ENCODE measurements at regions not wholly inside any gene's neighbourhood (a gene's known extent, or its start where the extent isn't known, plus 50 kb on each side); places are given as distances from the start of the nearest gene placed in this dataset.

GRCh38 chr4:1500966-1501753 is 94.9 kb upstream of the NKX1-1 start:
- intact Hi-C loops (cut with DNase I) = no loop called here
- no peak for ATAC-seq
- Histone ChIP-seq H3K36me3 (ENCODE audit: insufficient read depth in 1 of 2, low read depth in 1 of 2) (no peaks in the 10 kb centered on the region), H3K4me3 (no peak overlapping the region), H3K27me3 (ENCODE audit: insufficient read depth in 3 of 3, low read length in 2 of 3) (peaks cover 0 to 30% (median 4%) of the 10 kb centered on the region in 3 donors), H3K9me3 (no peaks in the 10 kb centered on the region), H3K4me1 (no peaks in the 10 kb centered on the region), H3K27ac (no peak overlapping the region)
- TF ChIP-seq, protein P1, sequence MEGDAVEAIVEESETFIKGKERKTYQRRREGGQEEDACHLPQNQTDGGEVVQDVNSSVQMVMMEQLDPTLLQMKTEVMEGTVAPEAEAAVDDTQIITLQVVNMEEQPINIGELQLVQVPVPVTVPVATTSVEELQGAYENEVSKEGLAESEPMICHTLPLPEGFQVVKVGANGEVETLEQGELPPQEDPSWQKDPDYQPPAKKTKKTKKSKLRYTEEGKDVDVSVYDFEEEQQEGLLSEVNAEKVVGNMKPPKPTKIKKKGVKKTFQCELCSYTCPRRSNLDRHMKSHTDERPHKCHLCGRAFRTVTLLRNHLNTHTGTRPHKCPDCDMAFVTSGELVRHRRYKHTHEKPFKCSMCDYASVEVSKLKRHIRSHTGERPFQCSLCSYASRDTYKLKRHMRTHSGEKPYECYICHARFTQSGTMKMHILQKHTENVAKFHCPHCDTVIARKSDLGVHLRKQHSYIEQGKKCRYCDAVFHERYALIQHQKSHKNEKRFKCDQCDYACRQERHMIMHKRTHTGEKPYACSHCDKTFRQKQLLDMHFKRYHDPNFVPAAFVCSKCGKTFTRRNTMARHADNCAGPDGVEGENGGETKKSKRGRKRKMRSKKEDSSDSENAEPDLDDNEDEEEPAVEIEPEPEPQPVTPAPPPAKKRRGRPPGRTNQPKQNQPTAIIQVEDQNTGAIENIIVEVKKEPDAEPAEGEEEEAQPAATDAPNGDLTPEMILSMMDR (IDR thresholded peaks at IDR 0.05) = no peak
- WGBS, 3 donors = 81 to 89% (median 85%) methylated on average over 15 of the region's 15 CpGs
- peak in 1 of 2 donors; percentile 13 for DNase-seq

DNA sequence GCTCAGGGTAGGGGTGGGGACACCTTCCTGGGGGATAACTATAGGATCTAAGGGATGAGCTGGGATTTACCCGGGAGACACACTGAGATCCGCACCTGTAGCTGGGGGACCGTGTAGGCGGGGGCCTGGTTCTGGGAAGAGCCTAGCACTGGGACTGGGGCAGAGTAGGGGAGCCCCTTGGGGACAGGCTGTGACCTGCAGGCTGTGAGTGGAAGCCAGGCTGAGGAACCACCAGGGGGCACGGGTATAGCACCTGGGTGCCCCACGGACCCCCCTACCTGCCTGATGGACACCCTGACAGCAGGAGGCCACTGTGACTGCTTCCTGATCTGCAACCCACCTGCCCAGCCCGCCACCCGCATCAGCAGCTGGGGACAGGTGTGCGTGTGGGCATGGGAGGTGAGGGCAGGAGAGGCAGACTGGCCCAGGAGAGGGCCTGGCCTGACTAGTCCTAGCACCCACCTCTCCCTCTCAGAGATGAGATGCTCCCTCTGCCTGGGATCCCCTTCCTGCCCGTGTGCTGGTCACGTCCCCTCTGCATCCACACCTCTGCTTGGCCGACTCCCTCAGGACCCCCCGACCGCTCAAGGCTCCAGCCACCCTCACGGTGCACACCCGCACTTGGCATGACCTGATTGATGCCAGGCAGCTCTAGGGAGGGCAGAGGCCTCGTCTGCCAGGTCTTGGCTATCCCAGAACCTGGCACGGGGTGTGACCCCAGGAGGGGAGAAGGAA is 94.2 kb upstream of the NKX1-1 start:
- DNase-seq = peak; percentile 1 to 41
- Histone ChIP-seq H3K4me3 (no peak overlapping the region), H3K27ac (no peak overlapping the region), H3K9me3 (no peaks in the 10 kb centered on the region), H3K27me3 (ENCODE audit: insufficient read depth in 3 of 3, low read length in 2 of 3) (peaks cover 0 to 22% (median 4%) of the 10 kb centered on the region in 3 donors), H3K4me1 (no peaks in the 10 kb centered on the region), H3K36me3 (ENCODE audit: insufficient read depth in 1 of 2, low read depth in 1 of 2) (no peaks in the 10 kb centered on the region)
- TF ChIP-seq, protein P1 (IDR thresholded peaks at IDR 0.05) = no peak
- intact Hi-C loops (cut with DNase I) = no loop called here
- ATAC-seq = no peak
- 85 to 88% (median 88%) methylated on average over 15 to 18 of the region's 18 CpGs for WGBS, 3 donors

- Histone ChIP-seq H3K9me3 (no peaks in the 10 kb centered on the region), H3K27me3 (ENCODE audit: insufficient read depth in 3 of 3, low read length in 2 of 3) (peaks cover 0 to 24% (median 6%) of the 10 kb centered on the region in 3 donors), H3K4me3 (no peak overlapping the region), H3K4me1 (no peaks in the 10 kb centered on the region), H3K36me3 (ENCODE audit: insufficient read depth in 1 of 2, low read depth in 1 of 2) (no peaks in the 10 kb centered on the region), H3K27ac (no peak overlapping the region)
- peak in 1 of 2 donors; percentile 26 for DNase-seq
- TF ChIP-seq, protein P1 (IDR thresholded peaks at IDR 0.05) = no peak
- intact Hi-C loops (cut with DNase I) = no loop called here
- 73 to 79% (median 77%) methylated on average over 6 to 7 of the region's 7 CpGs for WGBS, 3 donors
- ATAC-seq = no peak
Measured at GRCh38 chr4:1499465-1499864, 93.2 kb upstream of the NKX1-1 start.

DNA sequence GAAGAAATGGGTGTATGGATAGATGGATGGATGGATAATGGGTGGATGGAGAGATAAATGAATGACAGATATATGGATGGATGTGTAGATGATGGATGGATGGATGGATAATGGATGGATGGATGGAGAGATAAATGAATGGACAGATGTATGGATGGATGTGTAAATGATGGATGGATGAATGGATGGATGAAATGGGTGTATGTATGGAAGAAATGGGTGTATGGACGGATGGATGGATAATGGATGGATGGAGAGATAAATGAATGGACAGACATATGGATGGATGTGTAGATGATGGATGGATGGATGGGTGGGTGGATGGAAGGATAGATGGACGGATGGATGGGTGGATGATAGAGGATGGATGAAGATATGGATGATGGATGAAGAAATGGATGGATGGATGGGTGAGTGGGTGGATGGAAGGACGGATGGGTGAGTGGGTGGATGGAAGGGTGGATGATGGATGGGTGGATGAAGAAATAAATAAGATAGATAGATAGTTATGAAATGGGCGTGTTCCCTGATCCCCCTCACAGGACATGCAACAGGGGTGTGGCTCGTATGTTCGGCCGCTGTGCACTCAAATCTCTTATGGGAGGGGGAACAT is 91.1 kb upstream of the NKX1-1 start:
- WGBS, 3 donors = 51 to 60% (median 58%) methylated on average over 7 of the region's 7 CpGs
- H3K36me3 ChIP-seq (ENCODE audit: insufficient read depth in 1 of 2, low read depth in 1 of 2) = no peaks in the 10 kb centered on the region
- H3K4me3 ChIP-seq = no peak overlapping the region
- no peak for DNase-seq
- peaks cover 0 to 30% (median 8%) of the 10 kb centered on the region in 3 donors for H3K27me3 ChIP-seq (ENCODE audit: insufficient read depth in 3 of 3, low read length in 2 of 3)
- no peaks in the 10 kb centered on the region for H3K4me1 ChIP-seq
- no peak overlapping the region for H3K27ac ChIP-seq
- TF ChIP-seq, protein P1 (IDR thresholded peaks at IDR 0.05) = no peak
- no peak for ATAC-seq
- intact Hi-C loops (cut with DNase I) = no loop called here
- H3K9me3 ChIP-seq = no peaks in the 10 kb centered on the region
